ENCODE measurements at regions not wholly inside any gene's neighbourhood (a gene's known extent, or its start where the extent isn't known, plus 50 kb on each side); places are given as distances from the start of the nearest gene placed in this dataset.

DNA sequence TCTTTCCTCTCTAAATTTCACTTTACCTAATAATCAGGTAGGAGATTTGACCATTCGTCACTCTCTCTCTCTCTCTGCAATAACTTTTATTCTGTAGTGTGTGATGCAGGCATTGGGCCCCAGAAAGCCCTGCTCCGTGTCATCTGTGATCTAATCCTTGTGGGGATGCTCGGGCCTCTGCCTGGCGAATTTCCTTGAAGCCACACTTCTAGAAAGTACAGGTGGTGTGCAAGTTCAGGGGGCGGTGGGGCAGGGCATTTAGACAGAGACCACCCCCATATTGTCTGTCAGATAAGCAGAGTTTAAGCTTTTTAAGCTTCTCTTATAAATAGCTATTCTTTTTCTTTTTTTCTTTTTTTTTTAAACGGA lies 53.4 kb upstream of the GPR12 start:
- Mint-ChIP-seq H3K9me3 (no peaks in the 10 kb centered on the region), H3K27ac (no peak overlapping the region; a peak in 1 of 7 replicates), H3K27me3 (ENCODE audit: low read depth) (peaks cover 4% of the 10 kb centered on the region; the same call in 1 of the 2 replicates), H3K4me1 (peaks cover 10 to 14% of the 10 kb centered on the region in 2 experiments), H3K4me3 (no peak overlapping the region), H3K36me3 (ENCODE audit: insufficient read depth in 1 of 3, low read depth in 3 of 3) (no peaks in the 10 kb centered on the region)
- H3K56ac ChIP-seq (ENCODE audit: insufficient read length, low read depth, low read length) = no peak overlapping the region
- no peak overlapping the region for H3K4me2 ChIP-seq (ENCODE audit: insufficient read depth, insufficient read length, low read length)
- no peak overlapping the region for H3K27ac ChIP-seq (ENCODE audit: insufficient read length, low read depth, low read length)
- no peak overlapping the region for H2BK5ac ChIP-seq (ENCODE audit: insufficient read length, low read length)
- no peaks in the 10 kb centered on the region for H3K79me2 ChIP-seq (ENCODE audit: insufficient read depth, low read length)
- no CpG with 5 or more reads among the region's 6 CpGs for WGBS (ENCODE audit: extremely low coverage, insufficient read length, low lambda C conversion rate)
- no peak overlapping the region for H2BK20ac ChIP-seq (ENCODE audit: low read depth, low read length, poor library complexity, severe bottlenecking)
- no peak overlapping the region for H4K5ac ChIP-seq (ENCODE audit: insufficient read length, low read depth, low read length)
- no peaks in the 10 kb centered on the region for H3K9me3 ChIP-seq (ENCODE audit: control insufficient read depth, low read depth, low read length)
- H3K4me1 ChIP-seq (ENCODE audit: insufficient read depth, low read length) = peaks cover 3% of the 10 kb centered on the region; the same call in 1 of the 2 replicates
- H3K27me3 ChIP-seq (ENCODE audit: insufficient read depth, low read length) = no peaks in the 10 kb centered on the region
- H2BK15ac ChIP-seq (ENCODE audit: low read depth, low read length) = no peak overlapping the region
- no peak overlapping the region for H2BK12ac ChIP-seq (ENCODE audit: insufficient read length, low read depth, low read length)
- H2AFZ ChIP-seq (ENCODE audit: low read length) = no peak overlapping the region
- DNase-seq = no peak
- H4K20me1 ChIP-seq (ENCODE audit: control insufficient read depth, insufficient read depth, insufficient read length) = no peaks in the 10 kb centered on the region
- no peak overlapping the region for H3K14ac ChIP-seq (ENCODE audit: insufficient read depth, low read length)
- H3K23ac ChIP-seq (ENCODE audit: insufficient read length, low read depth, low read length) = no peak overlapping the region
- H3K79me1 ChIP-seq (ENCODE audit: insufficient read depth, low read depth, low read length, poor library complexity, severe bottlenecking) = no peaks in the 10 kb centered on the region
- H3K18ac ChIP-seq (ENCODE audit: insufficient read length, low read depth, low read length) = no peak overlapping the region
- no peaks in the 10 kb centered on the region for H3K23me2 ChIP-seq (ENCODE audit: insufficient read length, low read depth, low read length, poor library complexity, severe bottlenecking)
- H3T11ph ChIP-seq (ENCODE audit: low read length) = no peak overlapping the region
- no peak overlapping the region for H3K4ac ChIP-seq (ENCODE audit: low read depth, low read length)
- no peak overlapping the region for H2AK5ac ChIP-seq (ENCODE audit: insufficient read length, low read length)
- no peak overlapping the region for H2BK120ac ChIP-seq (ENCODE audit: low read depth, low read length, poor library complexity, severe bottlenecking)
- H4K91ac ChIP-seq (ENCODE audit: insufficient read length, low read depth, low read length) = no peak overlapping the region
- H4K8ac ChIP-seq (replicated peaks; ENCODE audit: insufficient read length, low read depth, low read length) = no peak overlapping the region
- TF ChIP-seq, protein P1, sequence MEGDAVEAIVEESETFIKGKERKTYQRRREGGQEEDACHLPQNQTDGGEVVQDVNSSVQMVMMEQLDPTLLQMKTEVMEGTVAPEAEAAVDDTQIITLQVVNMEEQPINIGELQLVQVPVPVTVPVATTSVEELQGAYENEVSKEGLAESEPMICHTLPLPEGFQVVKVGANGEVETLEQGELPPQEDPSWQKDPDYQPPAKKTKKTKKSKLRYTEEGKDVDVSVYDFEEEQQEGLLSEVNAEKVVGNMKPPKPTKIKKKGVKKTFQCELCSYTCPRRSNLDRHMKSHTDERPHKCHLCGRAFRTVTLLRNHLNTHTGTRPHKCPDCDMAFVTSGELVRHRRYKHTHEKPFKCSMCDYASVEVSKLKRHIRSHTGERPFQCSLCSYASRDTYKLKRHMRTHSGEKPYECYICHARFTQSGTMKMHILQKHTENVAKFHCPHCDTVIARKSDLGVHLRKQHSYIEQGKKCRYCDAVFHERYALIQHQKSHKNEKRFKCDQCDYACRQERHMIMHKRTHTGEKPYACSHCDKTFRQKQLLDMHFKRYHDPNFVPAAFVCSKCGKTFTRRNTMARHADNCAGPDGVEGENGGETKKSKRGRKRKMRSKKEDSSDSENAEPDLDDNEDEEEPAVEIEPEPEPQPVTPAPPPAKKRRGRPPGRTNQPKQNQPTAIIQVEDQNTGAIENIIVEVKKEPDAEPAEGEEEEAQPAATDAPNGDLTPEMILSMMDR (conservative IDR thresholded peaks at IDR 0.05) = no peak
- H3K9ac ChIP-seq (ENCODE audit: extremely low read depth, insufficient read length, low read length) = no peak overlapping the region
